GM19455 (cell line): ENCODE measurements at regions not wholly inside any gene's neighbourhood (a gene's known extent, or its start where the extent isn't known, plus 50 kb on each side); places are given as distances from the start of the nearest gene placed in this dataset.

Source experiments
- ATAC-seq: cut with Tn5 transposase; IDR thresholded peaks from one replicate; pipeline ENCODE4 v1.9.1; 2021; ENCODE audit not compliant: unreplicated experiment

DNA sequence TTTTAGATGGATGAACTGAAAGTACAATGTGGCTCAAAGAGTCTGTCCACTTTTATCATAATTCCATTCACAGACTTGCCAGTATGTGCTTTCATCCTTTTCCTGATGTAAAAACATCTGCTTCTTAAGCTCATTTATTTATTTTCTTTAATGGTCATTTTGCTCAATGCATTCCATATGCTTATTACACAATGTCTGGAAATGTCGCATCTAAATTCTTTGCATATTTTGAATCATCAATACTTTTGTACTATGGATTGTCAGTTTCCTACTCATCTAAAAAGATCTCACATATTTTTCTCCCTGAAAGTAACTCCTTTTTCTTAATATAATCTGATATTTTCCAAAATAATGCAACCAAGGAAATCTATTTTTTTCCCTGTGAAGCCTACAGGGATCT lies 1315.8 kb downstream of the EFNB2 start:
- no peak for ATAC-seq

DNA sequence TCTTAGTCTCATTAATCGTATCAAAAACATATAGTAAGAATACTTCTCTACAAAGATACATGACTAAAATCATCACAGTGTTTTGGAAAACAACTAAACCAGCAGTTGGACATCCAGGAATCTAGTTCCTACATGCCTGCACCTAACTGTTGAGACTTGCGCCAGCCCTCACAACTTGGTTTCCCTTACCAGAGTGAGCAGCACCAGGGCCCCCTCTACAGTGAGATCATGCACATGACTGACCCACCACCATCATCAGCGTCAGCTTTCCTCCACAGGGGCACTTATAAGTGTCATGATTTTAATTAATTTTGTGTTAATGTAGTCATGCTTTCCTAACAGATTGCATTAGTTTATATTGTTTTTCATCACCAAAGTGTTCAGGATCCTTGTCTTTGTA lies 1322.0 kb downstream of the EFNB2 start:
- ATAC-seq: no peak

DNA sequence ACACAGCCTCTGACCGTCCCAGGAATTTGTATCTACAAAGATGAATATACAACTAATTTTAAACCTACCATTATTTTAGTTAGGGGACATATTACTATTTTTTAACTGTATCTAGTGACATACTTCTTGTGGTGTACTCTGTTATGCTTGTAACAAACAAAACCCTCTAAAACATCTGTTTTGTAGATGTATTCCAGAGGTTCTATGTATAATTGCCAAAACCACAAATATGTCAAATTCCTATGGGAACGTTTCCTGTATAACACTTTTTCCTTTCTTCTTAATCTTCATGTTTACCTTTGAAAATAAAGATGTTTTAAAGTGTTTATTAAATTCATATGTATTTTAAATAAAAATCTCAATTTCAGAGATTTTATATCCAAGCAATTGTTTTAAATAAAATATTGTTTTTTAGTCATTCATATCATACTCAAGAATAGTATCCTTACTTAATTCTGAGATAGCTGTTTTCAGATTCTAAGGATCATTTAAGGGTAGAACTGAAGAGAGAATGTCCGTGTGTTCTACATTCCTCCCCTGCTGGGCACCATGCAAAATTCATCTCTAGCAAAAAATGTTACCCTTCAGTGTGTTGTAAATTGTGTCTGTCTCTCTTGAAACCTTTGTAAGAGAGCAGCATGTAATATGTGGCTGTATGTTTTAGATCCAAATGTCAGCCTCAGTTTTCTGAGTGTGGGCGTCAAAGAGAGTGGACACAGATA lies 1327.7 kb downstream of the EFNB2 start:
- no peak for ATAC-seq

DNA sequence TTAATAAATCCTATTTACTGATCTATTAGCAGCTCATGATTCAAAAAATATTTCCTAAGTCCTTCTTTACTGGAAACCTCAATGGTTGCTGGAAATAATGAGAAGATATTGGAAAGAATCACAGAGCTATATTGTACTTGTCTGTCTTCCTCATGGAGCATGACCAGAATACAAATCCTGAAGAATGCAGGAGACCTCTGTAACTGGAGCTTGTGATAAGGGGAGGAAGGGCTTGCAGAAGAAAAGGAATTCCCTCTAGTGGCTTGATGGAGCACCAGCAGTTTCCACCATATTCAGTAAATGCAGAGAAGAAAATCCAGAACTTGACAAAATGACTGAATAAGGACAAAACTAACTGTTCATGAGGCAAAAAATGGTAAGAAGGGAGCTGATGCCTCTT lies 1333.1 kb downstream of the EFNB2 start:
- ATAC-seq: no peak

DNA sequence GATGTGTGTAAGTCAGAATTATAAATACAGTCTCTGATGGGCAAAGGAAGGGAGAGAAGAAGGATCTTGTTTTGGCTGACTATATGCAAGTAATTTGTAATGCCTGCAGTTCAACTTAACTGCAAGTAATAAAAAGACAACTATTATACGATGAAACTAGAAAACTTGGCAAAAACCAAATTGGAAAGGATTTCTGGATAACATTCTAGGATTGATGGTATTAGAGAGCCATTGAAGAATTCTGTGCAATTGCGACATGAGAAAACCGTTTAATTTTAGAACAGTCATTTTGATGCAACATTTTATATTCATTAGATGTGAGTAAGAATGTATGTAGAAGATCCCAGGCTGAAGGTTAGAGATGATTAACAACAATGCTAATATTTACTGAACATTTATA lies 1334.1 kb downstream of the EFNB2 start:
- ATAC-seq: no peak

DNA sequence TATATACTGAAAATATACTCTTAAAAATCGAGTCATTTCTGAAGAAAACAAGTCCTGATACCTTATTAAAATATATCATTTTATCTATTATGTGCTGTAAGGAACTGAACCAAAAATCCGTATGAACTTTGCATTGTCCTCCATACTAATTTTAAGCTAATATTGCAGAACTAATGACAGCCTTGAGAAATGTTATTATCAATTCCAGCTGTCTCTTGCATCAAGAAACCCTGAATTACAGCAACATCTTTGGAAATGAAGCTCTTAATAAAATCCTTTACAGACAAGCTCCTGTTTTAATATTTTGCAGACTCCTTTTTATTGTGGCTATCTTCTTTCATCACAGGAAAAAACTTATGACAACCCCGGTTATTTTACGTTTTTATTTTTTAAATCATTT lies 1335.3 kb downstream of the EFNB2 start:
- no peak for ATAC-seq

DNA sequence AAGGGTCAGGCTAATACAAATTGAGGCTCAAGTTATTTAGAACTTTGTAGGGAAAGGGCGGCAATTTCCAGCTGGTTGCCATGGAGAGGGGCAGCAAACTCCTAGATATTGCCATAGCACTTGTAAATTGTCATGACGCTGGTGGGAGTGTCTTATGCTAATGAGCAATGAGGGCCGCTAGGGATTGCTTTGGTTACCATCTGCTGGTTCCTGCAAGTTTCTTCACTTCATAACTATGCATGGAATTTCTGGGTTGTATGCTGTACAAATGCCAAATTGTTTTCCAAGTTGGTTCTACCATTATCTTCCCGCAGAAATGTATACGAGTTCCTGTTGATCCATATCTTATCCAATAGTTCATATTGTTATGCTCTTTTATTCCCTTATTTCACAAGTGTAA lies 1339.4 kb downstream of the EFNB2 start:
- ATAC-seq: no peak

DNA sequence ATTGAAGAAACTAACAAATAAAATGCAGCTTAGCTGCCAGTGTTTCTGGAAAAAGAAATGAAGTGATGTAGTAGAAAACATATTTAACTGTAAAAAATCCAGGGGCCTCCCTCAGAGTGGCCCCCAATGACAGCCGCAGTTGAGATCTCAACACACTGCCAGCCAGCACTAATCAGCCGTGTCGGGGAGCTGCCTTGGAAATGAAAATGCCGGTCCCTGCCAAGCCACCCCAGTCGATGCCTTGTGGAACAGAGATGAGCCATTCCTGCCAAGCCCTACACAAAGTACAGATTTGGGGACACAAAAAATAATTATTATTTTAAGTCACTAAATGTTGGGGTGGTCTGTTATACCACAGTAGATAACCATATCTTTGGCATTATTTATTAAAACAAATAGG lies 1342.4 kb downstream of the EFNB2 start:
- ATAC-seq: no peak

DNA sequence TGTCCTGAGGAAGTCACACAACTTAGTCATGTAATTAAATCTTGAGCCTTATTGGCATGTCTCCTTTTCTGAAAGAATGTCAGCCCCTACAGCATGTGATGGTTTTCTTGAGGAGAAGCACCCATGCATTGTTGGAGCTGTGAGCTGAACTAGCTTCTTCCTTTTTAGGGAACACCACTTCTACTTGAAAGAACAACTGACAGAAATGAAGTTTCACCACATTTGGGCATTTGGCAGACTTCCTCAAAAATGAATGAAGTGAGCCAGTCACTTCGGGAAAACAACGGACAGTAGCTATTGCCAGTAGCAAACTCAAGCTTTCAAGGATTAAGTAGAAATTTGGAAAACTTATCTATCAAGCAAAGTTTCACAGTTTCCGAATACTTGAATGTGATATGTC lies 1351.3 kb downstream of the EFNB2 start:
- no peak for ATAC-seq

DNA sequence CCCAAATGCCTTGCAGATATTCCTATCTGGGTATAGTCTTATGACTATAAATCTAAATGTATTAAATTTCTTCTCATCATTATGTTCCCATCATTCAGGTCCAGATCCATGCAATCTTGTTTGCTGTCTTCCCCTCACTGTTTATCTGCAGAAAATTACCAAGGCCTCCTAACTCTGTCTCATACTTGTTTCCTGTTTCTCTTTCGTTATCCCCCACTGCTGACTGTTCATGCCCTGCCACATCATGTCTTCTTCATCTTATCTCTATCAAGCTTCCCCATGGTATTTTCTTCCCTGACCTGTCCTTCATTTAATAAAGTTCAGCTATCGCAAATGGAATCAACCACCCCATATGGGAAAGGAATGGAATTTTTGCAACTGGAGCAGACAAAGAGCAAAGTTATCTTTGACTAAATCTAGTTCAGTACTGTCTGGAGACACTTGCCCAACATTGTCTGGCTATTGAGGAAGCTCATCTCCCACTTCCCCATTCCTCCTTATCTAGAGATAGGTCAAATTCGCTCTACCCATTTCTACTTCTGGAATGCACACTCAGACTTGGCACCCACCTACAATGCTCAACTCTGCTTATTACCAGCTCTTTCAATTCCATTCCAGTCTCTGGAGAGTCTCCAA lies 1358.1 kb downstream of the EFNB2 start:
- no peak for ATAC-seq

DNA sequence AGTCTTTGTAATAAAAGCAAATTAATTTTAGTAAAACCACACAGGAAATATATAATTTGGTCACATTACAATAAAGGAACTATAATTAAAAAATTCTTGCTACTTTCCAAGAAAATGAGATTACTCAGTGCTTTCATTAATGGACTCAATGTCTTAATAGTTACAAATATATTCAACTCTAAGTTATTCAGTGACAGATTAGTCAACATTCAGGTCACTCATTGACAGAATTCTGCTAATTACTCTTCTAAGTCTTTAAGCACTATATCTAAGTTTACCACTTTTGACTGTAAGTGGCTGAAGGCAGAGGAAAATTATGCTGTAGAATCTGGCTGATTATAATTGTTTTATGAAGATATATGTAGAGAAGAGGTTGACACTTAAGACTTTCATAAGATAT lies 1365.0 kb downstream of the EFNB2 start:
- no peak for ATAC-seq

DNA sequence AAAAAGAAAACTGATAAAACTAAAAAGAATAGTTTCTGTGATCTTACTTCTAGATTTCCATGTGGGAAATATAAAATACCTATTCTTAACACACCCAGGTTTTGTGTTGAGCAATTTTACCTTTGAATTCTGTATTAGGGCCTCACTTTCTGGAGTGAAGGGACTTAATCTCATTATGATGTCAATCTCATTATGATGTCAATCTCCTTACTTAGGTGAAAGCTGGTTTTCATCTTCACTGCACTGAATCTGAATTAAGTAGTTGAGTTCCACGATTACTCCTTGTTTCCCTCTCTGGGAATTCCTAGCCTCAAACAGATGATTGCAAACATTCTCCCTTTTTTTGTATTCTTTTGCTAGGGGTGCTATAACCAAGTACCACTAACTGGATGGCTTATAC lies 1367.2 kb downstream of the EFNB2 start:
- no peak for ATAC-seq

DNA sequence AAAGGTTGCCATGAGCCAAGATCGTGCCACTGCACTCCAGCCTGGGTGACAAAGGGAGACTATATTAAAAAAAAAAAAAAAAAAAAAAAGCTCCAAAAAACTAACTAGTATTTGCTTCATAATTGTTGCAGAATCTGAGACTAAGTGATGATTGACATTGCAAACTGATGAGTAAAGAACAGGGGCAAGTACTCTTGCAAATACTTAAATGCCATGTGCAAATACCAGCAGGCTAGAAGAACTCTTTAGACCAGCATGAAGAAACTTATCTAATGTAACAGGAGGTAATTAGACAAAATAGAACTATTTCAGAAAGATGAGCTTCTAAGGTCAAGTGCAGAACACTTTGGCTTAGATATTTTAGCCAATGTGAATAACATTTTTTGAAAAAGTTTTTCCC lies 1368.1 kb downstream of the EFNB2 start:
- ATAC-seq: no peak

DNA sequence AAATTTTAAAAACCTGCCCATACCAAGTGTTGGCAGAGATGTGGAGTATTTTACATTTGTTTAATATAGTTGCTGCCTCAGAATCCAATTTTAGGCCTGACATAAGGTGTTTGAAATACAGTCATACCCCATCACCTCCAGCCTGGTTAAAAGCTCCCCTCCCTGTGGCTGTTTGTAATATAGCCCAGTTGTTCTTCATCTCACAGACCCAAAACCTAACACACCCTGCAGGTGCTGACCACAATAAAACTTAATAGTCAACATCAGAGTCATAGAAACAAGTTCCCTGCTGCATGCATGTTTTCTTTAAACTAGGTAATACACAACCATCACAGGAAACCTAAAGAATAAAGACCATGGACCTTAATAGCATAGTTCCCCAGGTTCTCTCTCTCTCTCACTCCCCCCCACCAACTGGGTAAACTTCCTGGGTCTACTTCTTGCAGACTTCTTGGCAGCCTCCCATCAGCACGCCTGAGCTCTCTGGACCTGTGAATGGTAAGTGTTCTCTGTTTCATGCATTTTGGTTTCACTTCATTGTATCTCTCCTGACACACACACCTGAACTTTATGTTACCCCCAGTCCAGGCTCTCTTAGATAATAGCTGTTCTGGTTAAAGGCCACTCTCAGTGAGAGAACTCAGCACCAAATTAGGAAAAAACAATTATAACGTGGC lies 1369.9 kb downstream of the EFNB2 start:
- ATAC-seq: no peak

DNA sequence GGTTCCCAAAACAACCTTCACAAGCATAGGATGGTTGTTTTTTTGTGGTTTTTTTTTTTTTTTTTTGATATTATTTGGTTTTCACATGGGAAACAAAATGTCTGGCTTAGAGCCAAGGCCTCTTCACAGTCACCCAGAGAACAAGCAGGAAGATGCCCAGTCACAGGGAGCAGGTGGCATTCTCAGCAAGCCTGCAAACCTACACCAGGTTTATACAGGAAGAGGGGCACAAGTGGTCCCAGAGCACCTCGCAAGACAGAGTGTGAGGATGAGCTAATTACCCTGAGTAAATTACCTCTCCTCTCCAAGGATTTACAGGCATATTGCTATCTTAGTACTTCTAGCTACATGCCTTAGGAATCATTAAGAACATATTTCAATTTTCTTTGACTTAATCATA lies 1375.6 kb downstream of the EFNB2 start:
- ATAC-seq: no peak

DNA sequence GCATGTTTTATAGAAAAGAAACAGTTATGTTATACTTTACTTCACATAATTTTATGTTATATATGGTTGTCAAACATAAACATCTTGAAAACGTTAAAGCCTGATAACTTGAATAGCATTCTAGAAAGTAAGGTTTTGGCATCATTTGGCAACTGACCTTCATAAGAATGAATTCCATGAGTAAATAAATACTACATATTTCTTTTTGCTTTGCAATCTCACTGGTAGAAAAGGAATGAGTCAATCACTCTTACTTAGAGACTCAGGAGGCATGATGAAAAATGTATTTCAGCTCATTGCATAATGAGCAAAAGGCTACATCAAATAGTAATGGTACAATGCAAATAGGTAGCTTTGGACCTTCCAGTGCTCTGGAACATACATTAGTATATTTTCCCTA lies 1381.9 kb downstream of the EFNB2 start:
- no peak for ATAC-seq

DNA sequence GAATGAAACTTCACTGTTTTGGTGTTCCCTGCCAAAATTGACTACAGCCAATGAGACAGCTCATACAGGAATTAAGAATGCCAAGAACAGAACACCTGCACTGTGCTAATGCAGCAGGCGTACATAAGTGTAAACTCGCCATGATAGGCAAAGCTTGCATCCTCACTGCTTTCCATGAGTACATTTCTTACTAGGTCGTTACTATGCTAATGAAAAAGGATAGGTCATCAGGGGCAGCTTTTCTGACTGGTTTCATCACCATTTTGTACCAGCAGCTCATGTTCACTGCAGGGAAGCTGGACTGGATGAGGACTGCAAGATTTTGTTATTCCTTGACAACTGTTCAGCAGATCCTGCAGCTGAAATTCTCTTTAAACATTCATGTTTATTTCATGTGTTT lies 1383.8 kb downstream of the EFNB2 start:
- no peak for ATAC-seq

DNA sequence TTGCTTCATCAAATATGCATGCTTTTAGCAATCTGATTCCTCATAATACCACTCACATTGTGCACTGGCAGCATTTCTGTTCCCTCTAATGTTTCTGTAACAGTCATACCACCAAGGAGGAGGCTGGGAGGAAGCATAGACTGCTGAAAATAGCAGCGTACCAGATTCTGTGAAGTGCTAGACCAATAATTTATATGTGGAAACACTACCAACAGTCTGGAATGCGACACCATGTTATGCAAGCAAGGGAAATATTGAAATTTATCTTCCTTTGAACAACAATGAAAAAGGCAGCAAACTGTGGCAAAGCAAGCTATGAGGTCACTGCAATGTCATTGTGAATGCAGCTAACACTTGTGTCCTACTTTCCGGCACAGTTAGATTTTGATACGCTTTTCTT lies 1388.0 kb downstream of the EFNB2 start:
- no peak for ATAC-seq

DNA sequence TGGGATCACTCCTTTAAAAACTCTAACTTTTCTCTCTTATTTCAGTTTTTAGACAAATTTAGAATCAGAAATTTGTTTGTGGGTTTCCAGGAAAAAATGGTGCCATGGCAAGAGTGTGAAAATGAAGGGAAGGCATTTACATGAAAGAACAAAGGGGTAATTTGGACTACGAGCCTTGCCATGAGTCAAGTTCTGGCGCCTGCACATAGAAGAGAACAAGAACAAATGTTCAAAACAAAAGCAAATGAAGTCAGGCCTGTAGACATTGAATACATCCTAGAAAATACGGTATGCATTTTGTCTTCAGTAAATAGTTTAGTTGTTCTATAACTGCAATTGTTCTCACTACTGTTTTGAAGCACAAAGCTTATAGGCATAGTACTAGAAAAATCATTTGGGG lies 1390.5 kb downstream of the EFNB2 start:
- ATAC-seq: no peak

DNA sequence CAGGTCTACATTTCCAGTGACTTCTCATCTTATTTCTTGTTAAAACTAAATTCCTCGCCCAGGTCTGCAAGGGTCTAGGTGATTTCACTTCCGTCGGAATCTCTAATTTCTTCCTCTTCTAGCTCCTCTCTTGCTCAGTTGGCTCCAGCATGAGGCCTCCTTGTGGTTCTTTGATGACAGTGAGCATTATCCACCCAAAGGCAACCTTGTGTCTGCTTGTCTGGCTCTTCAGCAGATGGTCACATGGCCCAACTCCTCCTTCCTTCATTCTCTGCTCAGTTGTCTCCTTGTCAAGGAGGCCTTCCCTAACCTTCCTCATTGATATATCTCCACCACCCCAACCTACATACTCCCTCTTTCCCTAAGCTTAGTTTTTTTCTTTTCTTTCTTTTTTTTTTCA lies 1391.4 kb downstream of the EFNB2 start:
- no peak for ATAC-seq

DNA sequence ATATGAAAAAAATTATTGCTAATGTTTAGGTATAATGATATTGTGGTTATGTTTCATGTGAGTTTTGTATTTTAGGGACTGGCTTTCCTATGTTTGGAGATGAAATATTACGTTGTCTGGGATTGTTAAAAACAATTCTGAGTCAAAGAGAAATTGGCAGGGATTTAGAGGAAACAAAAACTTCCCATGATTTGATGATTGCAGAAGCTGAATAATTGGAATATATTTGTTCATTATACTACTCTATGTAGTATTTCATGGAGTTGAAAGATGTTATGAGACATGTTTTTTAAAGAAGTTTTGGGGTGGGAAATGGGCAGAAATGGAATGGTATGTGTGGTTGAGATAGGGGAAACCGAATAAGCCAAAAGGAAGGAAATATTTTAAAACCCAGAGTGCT lies 1392.9 kb downstream of the EFNB2 start:
- ATAC-seq: no peak
